Inflammatory macrophage (primary cell): ENCODE measurements at regions not wholly inside any gene's neighbourhood (a gene's known extent, or its start where the extent isn't known, plus 50 kb on each side); places are given as distances from the start of the nearest gene placed in this dataset.
"Not testable (repeated sequence)": the region's sequence is repeated elsewhere in the genome, so short reads cannot be mapped to it uniquely, and the experiment has no call there.

ENCODE experiments used
- DNase-seq, 2 donors: peaks; one replicate each; pipeline ENCODE4 v3.0.0-alpha.2; 2020 to 2022

DNA sequence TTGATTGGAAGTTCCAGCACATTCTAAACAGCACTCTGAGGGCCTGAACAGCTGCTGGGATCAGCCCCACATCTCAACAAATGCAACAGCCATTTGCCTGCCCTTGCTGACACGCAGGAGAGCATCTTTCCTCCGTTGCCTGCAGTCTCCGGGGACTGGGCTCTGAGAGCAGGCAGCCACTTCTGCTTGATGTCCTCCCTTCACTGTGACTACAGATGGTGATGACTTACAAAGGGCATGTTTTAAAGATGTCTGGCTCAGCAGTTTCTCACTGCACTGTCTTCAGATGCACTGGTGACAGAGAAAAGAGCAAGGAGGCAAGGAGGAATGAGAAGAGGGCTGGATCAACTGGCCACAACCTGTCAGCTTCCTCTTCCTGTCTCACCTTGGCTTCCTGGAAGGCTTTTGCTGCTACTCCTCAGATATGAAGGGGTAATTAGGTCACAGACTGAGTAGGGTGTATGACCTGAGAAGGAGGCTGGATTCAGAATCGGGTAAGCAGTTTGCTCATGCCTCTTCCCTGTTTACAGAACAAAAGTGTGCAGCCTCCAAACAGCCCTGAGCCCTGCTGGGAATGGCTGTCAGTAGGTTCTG, 143.5 kb upstream of the GHITM start:
- DNase-seq, result no peak

DNA sequence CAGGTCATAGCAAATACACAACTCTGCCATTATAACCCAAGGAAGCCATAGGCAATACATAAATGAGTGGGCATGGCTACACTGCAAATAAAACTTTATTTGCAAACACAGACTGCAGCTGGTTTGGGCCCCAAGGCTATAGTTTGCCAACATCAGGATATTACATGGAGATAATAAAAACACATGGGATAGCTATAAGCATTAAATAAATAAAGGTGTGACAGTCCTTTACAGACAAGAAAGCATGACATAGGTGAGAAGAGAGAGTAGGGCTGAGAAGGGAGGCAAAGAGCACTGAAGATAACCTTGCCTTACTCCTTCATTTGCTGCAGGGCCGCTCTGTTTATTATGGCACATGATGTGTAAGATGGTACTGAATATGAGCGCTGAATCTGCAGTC, 135.1 kb upstream of the GHITM start:
- no peak for DNase-seq

- no peak for DNase-seq
Measured at GRCh38 chr10:84005403-84005802, 133.9 kb upstream of the GHITM start.

DNA sequence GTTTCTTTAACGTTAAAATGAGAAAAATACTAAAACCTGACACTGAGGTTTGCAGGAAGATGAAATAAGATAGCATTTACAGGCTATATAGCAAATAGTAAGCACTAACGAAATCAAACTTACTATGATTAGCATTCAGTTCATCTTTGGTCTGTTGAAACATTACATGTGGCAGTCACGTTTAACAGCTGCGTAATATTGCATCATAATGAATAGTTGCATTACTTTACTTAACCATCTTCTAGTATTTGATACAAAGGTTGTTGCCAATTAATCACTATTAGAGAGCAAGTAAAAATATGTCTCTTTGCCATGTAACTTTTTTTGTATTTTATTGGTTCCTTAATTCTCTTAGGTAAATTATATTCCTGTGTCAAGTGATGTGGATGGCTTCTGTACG, 131.8 kb upstream of the GHITM start:
- no peak for DNase-seq

DNA sequence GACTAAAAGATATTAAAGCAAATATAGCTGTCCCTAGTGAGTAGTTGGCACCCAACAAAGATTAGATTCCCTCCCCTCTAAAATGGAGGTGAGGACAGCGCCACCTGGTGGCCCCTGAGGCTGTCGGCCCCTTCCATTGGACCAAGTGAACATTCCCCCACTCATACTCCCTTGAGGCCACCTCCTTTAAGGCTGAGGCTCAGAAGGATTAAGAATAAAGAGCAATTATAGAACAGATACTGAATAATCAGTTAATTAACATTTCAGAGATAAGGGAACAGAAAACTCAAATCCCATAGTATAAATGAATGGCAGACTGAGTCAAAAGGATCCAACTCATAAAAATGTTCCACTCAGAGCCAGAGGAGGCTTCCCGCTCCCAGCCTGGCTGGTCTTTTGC, 130.4 kb upstream of the GHITM start:
- peak; percentile 22 to 38 for DNase-seq

GRCh38 chr10:84012431-84012830, 126.9 kb upstream of the GHITM start:
- no peak for DNase-seq

- DNase-seq, result no peak
Measured at GRCh38 chr10:84012831-84013458, 126.4 kb upstream of the GHITM start.

DNA sequence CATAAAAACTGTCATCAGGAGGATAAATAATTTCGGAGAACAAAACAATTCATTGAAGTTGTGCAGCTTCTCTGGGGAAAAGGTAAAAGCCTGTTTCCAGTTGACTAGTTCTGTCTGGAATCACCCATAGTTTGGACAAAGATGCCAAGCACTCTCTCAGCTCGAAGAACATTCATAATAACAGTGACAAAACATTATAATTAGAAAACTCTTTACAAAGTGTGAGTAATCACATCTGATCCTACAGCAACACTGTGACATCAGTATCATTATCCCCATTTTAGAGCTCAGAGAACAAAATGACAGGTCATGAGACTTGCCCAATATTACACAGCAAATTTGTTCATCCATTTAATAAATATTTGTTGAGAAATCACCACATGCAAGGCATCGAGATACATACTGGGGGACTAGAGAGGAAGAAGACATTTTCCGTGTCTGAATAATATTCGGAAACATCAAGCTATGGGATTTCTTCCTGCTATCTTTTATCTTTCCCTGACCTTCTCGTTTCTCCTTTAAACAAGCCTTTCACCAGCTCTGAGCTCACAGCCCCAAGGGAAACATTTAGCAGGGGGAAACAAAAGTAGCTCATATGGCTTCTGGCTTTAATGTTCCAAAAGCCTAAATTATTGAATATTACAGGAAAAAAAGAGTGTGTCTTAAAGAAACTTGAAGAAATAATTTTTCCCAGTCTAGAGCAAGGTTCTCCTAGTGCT, 123.3 kb upstream of the GHITM start:
- no peak for DNase-seq

- no peak for DNase-seq
Measured at GRCh38 chr10:84018826-84019225, 120.5 kb upstream of the GHITM start.

DNA sequence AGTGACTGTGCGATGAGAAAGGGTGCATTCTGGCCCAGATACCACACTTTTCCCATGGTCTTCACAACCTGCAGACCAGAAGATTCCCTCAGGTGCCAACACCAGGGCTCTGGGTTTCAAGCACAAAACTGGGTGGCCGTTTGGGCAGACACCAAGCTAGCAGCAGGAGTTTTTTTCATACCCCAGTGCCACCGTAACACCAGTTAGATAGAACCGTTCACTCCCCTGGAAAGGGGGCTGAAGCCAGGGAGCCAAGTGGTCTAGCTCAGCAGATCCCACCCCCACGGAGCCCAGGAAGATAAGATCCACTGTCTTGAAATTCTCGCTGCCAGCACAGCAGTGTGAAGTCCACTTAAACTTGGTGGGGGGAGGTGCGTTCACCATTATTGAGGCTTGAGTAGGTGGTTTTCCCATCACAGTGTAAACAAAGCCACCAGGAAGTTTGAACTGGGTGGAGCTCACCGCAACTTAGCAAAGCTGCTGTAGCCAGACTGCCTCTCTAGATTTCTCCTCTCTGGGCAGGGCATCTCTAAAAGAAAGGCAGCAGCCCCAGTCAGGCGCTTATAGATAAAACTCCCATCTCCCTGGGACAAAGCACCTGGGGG, 119.4 kb upstream of the GHITM start:
- not testable (repeated sequence) for DNase-seq

DNA sequence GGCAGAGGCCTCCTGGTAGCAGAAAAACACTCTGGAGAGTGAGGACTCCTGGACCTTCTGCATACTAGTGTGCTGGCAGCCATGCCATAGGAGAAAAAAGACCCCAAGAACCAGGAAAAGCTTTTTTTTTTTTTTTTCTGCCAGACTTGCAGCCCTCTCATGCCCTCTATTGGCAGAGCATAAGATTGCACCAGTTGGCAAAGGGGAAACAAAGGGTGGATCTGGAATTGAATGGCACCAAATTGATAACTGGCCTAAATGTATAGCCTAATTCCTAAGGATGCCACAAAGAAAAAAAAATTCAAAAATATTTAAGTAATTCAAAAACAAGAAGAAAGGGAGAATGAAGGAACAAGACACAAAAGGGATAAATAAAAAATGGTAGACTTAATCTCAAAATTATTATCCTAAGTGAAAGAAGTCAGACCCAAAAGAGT, 112.5 kb upstream of the GHITM start:
- peak in 1 of 2 donors; percentile 12 for DNase-seq

- no peak for DNase-seq
Measured at GRCh38 chr10:84029840-84030239, 109.5 kb upstream of the GHITM start.

GRCh38 chr10:84038035-84038434, 101.3 kb upstream of the GHITM start:
- DNase-seq, result no peak

DNA sequence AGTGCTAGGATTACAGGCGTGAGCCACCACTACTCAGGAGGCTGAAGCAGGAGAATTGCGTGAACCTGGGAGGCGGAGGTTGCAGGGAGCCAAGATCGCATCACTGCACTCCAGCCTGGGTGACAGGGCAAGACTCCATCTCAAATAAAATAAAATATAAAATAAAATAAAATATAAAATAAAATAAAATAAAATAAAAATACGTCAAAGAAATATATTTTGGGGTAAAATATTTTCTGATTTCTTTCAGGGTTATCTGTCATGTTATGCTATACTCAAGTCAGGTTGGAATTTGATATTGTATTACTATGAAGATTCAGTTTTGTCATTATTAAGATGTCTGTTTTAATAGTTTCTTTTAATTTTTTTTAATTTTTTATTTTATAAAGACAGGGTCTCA, 99.4 kb upstream of the GHITM start:
- DNase-seq, result no peak

GRCh38 chr10:84047258-84048010, 91.9 kb upstream of the GHITM start:
- no peak for DNase-seq

DNA sequence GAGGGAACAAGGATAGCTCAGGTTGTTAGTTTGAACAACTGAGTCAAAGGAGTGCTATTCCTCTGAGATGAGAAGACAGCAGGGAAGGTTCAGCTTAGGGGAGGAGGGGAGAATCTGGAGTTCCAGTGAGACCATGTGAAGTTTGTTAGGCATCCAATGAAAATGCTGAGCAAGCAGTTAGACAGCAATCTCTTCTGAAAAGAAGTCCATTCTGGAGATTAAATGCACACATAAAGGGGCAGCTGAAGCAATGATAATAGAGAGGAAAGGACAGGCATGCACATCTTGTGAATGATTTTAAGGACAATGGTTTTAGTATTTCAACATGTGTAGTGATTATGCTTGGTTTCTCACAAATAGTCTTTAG, 89.7 kb upstream of the GHITM start:
- DNase-seq, result no peak

DNA sequence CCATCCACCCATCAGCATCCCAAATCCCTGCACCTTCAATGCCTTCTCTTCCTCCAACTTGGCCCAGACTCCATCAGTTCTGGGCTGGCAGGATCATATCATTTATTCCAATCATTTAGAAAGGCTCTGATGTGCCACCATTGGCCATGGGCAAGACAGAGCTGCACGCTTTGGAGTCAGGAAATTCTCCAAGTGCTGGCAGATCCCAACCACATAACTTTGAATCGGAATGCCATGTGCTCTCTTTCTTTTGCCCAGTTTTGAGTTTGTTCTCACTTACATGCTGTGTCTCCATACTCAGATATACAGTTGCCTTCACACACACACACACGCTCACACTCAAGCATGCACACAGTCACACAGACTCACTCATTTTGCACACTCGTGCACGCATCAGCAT, 85.7 kb upstream of the GHITM start:
- no peak for DNase-seq

DNA sequence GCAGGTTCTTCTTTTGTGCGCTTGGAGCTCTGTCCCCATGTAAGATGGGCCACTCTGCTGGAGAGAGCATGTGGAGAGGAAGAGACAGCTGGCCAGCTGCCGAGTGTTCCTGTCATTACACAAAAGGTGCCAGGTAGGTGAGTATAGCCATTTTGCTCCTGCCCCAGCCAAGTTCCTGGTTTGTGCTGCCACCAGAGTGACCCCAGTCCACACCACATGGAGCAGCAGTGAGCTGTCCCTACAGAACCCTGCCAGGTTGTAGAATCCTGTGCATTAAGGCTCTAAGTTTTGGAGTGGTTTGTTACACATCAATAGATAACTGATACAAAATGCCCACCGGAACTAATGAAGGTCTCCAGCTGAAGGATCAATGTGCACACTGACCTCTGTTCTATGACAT, 84.6 kb upstream of the GHITM start:
- no peak for DNase-seq

DNA sequence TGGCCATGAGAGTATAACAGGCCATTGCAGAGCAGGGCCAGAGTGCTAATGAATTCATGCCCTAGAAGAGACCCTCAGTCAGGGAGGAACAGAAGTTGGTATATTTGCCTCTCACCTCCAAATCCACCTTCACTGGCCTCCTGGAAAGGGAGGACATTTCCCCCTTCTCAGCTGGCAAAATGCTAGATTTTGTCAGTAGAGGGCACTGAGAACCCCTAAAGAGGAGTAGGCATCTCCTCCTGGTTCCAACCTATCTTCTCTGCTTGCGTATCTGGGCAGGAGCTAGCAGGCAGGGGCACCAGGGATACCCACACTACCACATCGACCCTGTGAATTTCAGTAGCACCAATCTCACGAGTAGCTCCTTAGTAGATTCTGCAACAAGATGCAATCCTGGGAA, 79.8 kb upstream of the GHITM start:
- no peak for DNase-seq

GRCh38 chr10:84063440-84063839, 75.9 kb upstream of the GHITM start:
- no peak for DNase-seq

- DNase-seq, result no peak
Measured at GRCh38 chr10:84065804-84066601, 73.3 kb upstream of the GHITM start.

- DNase-seq, result no peak
Measured at GRCh38 chr10:84074521-84074920, 64.8 kb upstream of the GHITM start.
